Psoas muscle (tissue), 7 donors: ENCODE measurements at regions not wholly inside any gene's neighbourhood (a gene's known extent, or its start where the extent isn't known, plus 50 kb on each side); places are given as distances from the start of the nearest gene placed in this dataset.
A peak's percentile ranks its signal among the peaks of the same experiment; 100 is the strongest.

Experiments
- ATAC-seq, 4 donors: fragments of 200-7000 bp; cut with Tn5 transposase; one replicate each; pipeline ENCODE4 v1.9.1; 2020; ENCODE audit warnings: moderate library complexity in 3 of 4, mild to moderate bottlenecking in 2 of 4
- DNase-seq, 2 donors: peaks; one replicate each; pipeline ENCODE4 v3.0.0-alpha.2; 2020
- H3K27ac ChIP-seq: fragments of 200-600 bp; one replicate; pipeline ENCODE4 v1.8.0; 2022
- H3K27me3 ChIP-seq, 3 donors: fragments of 200-600 bp in 1 of 3; one replicate each; pipeline versions ENCODE4 v1.6.1 to v1.8.0; 2013 to 2022; ENCODE audit warnings: low read length in 2 of 3, mild to moderate bottlenecking in 2 of 3, moderate library complexity in 1 of 3; ENCODE audit not compliant: insufficient read depth in 3 of 3
- H3K36me3 ChIP-seq, 2 donors: fragments of 200-600 bp in 1 of 2; one replicate each; pipeline versions ENCODE4 v1.6.1 to v1.8.0; 2013 to 2022; ENCODE audit warnings: low read depth in 1 of 2, mild to moderate bottlenecking in 1 of 2, moderate library complexity in 1 of 2; ENCODE audit not compliant: insufficient read depth in 1 of 2
- H3K4me1 ChIP-seq: fragments of 200-600 bp; one replicate; pipeline ENCODE4 v1.8.0; 2022
- H3K4me3 ChIP-seq: fragments of 200-600 bp; one replicate; pipeline ENCODE4 v1.8.0; 2022; ENCODE audit warnings: mild to moderate bottlenecking
- H3K9me3 ChIP-seq: fragments of 200-600 bp; one replicate; pipeline ENCODE4 v1.8.0; 2022
- CTCF ChIP-seq: fragments of 200-600 bp; IDR thresholded peaks from one replicate; pipeline ENCODE4 v1.8.0; 2022; ENCODE audit warnings: antibody characterized with exemption
- WGBS, 3 donors: extraction: QIAGEN DNeasy Blood & Tissue Kit; methylation state at CpG; one replicate each; pipeline versions ENCODE4 v1.1.6 to v1.1.7; 2013; 5-methylcytosine and 5-hydroxymethylcytosine counted together
- intact Hi-C, 2 donors: fragments of 100-400 bp; cut with DNase I; formaldehyde crosslinking; loops; one replicate each; pipeline versions ENCODE4 v1.11.0 to v1.14.2; 2022
- donor health status: healthy with polysubstance abuse.
- donor health status: DM: no; HTN: no; CAD: no; lungs with moderate emphysema.
- donor health status: Bipolar disorder and iron deficiency.
- donor health status: healthy.
- donor health status: DM: yes; HTN: yes; CAD: no.
- donor health status: DM: no; HTN: no; CAD: no.
- donor health status: DM: yes; HTN: yes; CAD: no.

- 79 to 83% (median 81%) methylated on average over 5 of the region's 5 CpGs for WGBS, 3 donors
- TF ChIP-seq CTCF = no peak
- DNase-seq = no peak
- H3K4me1 ChIP-seq = no peaks in the 10 kb centered on the region
- ATAC-seq = no peak
- no peak overlapping the region for H3K4me3 ChIP-seq
- no peak overlapping the region for H3K27ac ChIP-seq
- no peaks in the 10 kb centered on the region for H3K36me3 ChIP-seq
- intact Hi-C loops = no loop called here
- H3K9me3 ChIP-seq = no peaks in the 10 kb centered on the region
- H3K27me3 ChIP-seq = no peaks in the 10 kb centered on the region
Measured at GRCh38 chr6:97665446-97665845, 382.4 kb upstream of the MMS22L start.

- no peaks in the 10 kb centered on the region for H3K9me3 ChIP-seq
- H3K36me3 ChIP-seq = no peaks in the 10 kb centered on the region
- no peak overlapping the region for H3K4me3 ChIP-seq
- WGBS, 3 donors = 73 to 90% (median 73%) methylated on average over 1 of the region's 1 CpG
- no peaks in the 10 kb centered on the region for H3K27me3 ChIP-seq
- no peaks in the 10 kb centered on the region for H3K4me1 ChIP-seq
- ATAC-seq (no peak), DNase-seq (no peak)
- intact Hi-C loops = no loop called here
- no peak for TF ChIP-seq CTCF
- H3K27ac ChIP-seq = no peak overlapping the region
Measured at GRCh38 chr6:97666889-97667288, 383.9 kb upstream of the MMS22L start.

- Histone ChIP-seq H3K36me3 (no peaks in the 10 kb centered on the region), H3K27me3 (no peaks in the 10 kb centered on the region), H3K4me3 (peak overlapping the region; percentile 59), H3K4me1 (no peaks in the 10 kb centered on the region), H3K9me3 (no peaks in the 10 kb centered on the region), H3K27ac (no peak overlapping the region)
- intact Hi-C loops = no loop called here
- TF ChIP-seq CTCF = no peak
- WGBS, 3 donors = 19 to 24% (median 24%) methylated on average over 11 of the region's 11 CpGs
- ATAC-seq (peak in 1 of 4 donors; percentile 59), DNase-seq (no peak)
Measured at GRCh38 chr6:97668716-97669115, 385.7 kb upstream of the MMS22L start.

- DNase-seq (no peak), ATAC-seq (peak; percentile 54 to 85 (median 66))
- peak overlapping the region; percentile 59 for H3K4me3 ChIP-seq
- no peaks in the 10 kb centered on the region for H3K27me3 ChIP-seq
- H3K4me1 ChIP-seq = no peaks in the 10 kb centered on the region
- no peaks in the 10 kb centered on the region for H3K36me3 ChIP-seq
- no peak for TF ChIP-seq CTCF
- intact Hi-C loops = no loop called here
- 11 to 16% (median 15%) methylated on average over 14 to 15 of the region's 15 CpGs for WGBS, 3 donors
- H3K27ac ChIP-seq = no peak overlapping the region
- no peaks in the 10 kb centered on the region for H3K9me3 ChIP-seq
Measured at GRCh38 chr6:97669191-97670031, 386.4 kb upstream of the MMS22L start.

- ATAC-seq (no peak), DNase-seq (no peak)
- Histone ChIP-seq H3K27ac (no peak overlapping the region), H3K27me3 (no peaks in the 10 kb centered on the region), H3K4me1 (no peaks in the 10 kb centered on the region), H3K36me3 (no peaks in the 10 kb centered on the region), H3K9me3 (no peaks in the 10 kb centered on the region), H3K4me3 (no peak overlapping the region)
- intact Hi-C loops = no loop called here
- no peak for TF ChIP-seq CTCF
- 74 to 79% (median 78%) methylated on average over 3 of the region's 3 CpGs for WGBS, 3 donors
Measured at GRCh38 chr6:97674802-97675201, 391.8 kb upstream of the MMS22L start.
